Ovary (tissue), 3 donors: ENCODE measurements at regions not wholly inside any gene's neighbourhood (a gene's known extent, or its start where the extent isn't known, plus 50 kb on each side); places are given as distances from the start of the nearest gene placed in this dataset.

Source experiments
- CTCF ChIP-seq, 3 donors: fragments of 450-650 bp in 2 of 3; fragments of 200-600 bp in 1 of 3; IDR thresholded peaks; one replicate each; pipeline versions ENCODE4 v1.5.1 to v1.8.0; 2016 to 2022; ENCODE audit warnings: antibody characterized with exemption in 3 of 3, mild to moderate bottlenecking in 1 of 3
- EP300 ChIP-seq: sonication (generic); formaldehyde crosslinking; IDR thresholded peaks from one replicate; pipeline ENCODE4 v1.6.1; 2017; ENCODE audit warnings: antibody characterized with exemption
- POLR2A ChIP-seq: fragments of 450-650 bp; IDR thresholded peaks from one replicate; pipeline ENCODE4 v1.6.1; 2017; ENCODE audit warnings: antibody characterized with exemption, mild to moderate bottlenecking, moderate library complexity
- donor health status: DM: no; HTN: no; CAD: no.

GRCh38 chr2:66192888-66193287 lies 242.0 kb upstream of the MEIS1 start:
- TF ChIP-seq CTCF (IDR thresholded peaks at IDR 0.05) (no peak), POLR2A (no peak), EP300 (no peak)
